Activated T-helper 2 cell treated with anti-CD3 and anti-CD28 coated beads, Interferon-gamma antibody, Interleukin-2, Interleukin-4, amounts not matched to agents 10 μg/mL and 5 μg/mL and 100 μg/mL, durations not matched to agents 14 hours and 24 hours and 36 hours (primary cell): ENCODE measurements at regions not wholly inside any gene's neighbourhood (a gene's known extent, or its start where the extent isn't known, plus 50 kb on each side); places are given as distances from the start of the nearest gene placed in this dataset.

ENCODE experiments used
- DNase-seq: peaks from one replicate; pipeline ENCODE4 v3.0.0; 2021; ENCODE audit warnings: low spot score
- H3K27ac Mint-ChIP-seq: one replicate; pipeline ENCODE4 v1.8.0; 2021; ENCODE audit warnings: mixed read lengths
- H3K27me3 Mint-ChIP-seq: one replicate; pipeline ENCODE4 v1.8.0; 2021; ENCODE audit warnings: low read depth, mixed read lengths
- H3K36me3 Mint-ChIP-seq: one replicate; pipeline ENCODE4 v1.8.0; 2021; ENCODE audit warnings: low read depth, mixed read lengths
- H3K4me1 Mint-ChIP-seq: one replicate; pipeline ENCODE4 v1.8.0; 2021; ENCODE audit warnings: low read depth, mixed read lengths
- H3K4me3 Mint-ChIP-seq: one replicate; pipeline ENCODE4 v1.8.0; 2021; ENCODE audit warnings: low read depth, mild to moderate bottlenecking, moderate library complexity, mixed read lengths
- H3K9me3 Mint-ChIP-seq: one replicate; pipeline ENCODE4 v1.8.0; 2021; ENCODE audit warnings: mixed read lengths
- intact Hi-C: fragments of 100-400 bp; cut with micrococcal nuclease; formaldehyde crosslinking; loops from one replicate; pipeline ENCODE4 v1.15.1; 2023

- intact Hi-C loops: no loop called here
- Mint-ChIP-seq H3K27ac (no peak overlapping the region), H3K9me3 (no peaks in the 10 kb centered on the region), H3K4me1 (no peaks in the 10 kb centered on the region), H3K4me3 (no peak overlapping the region), H3K36me3 (no peaks in the 10 kb centered on the region), H3K27me3 (peaks cover 7% of the 10 kb centered on the region)
- no peak for DNase-seq
These were observed 90.7 kb upstream of the KLHL29 start for GRCh38 chr2:23294238-23294637.

- intact Hi-C loops: no loop called here
- Mint-ChIP-seq H3K27ac (no peak overlapping the region), H3K9me3 (no peaks in the 10 kb centered on the region), H3K27me3 (peaks cover 3% of the 10 kb centered on the region), H3K4me3 (no peak overlapping the region), H3K36me3 (no peaks in the 10 kb centered on the region), H3K4me1 (no peaks in the 10 kb centered on the region)
- DNase-seq: no peak
These were observed 88.3 kb upstream of the KLHL29 start for GRCh38 chr2:23296691-23297090.

GRCh38 chr2:23297112-23297511, 87.9 kb upstream of the KLHL29 start:
- intact Hi-C loops: no loop called here
- H3K27me3 Mint-ChIP-seq: peaks cover 3% of the 10 kb centered on the region
- DNase-seq: no peak
- H3K4me3 Mint-ChIP-seq: no peak overlapping the region
- no peak overlapping the region for H3K27ac Mint-ChIP-seq
- H3K4me1 Mint-ChIP-seq: no peaks in the 10 kb centered on the region
- H3K36me3 Mint-ChIP-seq: no peaks in the 10 kb centered on the region
- H3K9me3 Mint-ChIP-seq: no peaks in the 10 kb centered on the region

- H3K27me3 Mint-ChIP-seq: peaks cover 2% of the 10 kb centered on the region
- H3K4me1 Mint-ChIP-seq: no peaks in the 10 kb centered on the region
- intact Hi-C loops: no loop called here
- no peaks in the 10 kb centered on the region for H3K9me3 Mint-ChIP-seq
- H3K36me3 Mint-ChIP-seq: no peaks in the 10 kb centered on the region
- DNase-seq: no peak
- H3K27ac Mint-ChIP-seq: no peak overlapping the region
- H3K4me3 Mint-ChIP-seq: no peak overlapping the region
These were observed 86.4 kb upstream of the KLHL29 start for GRCh38 chr2:23298551-23298950.

- peaks cover 2% of the 10 kb centered on the region for H3K27me3 Mint-ChIP-seq
- intact Hi-C loops: no loop called here
- no peak for DNase-seq
- H3K9me3 Mint-ChIP-seq: no peaks in the 10 kb centered on the region
- no peaks in the 10 kb centered on the region for H3K4me1 Mint-ChIP-seq
- no peak overlapping the region for H3K4me3 Mint-ChIP-seq
- no peak overlapping the region for H3K27ac Mint-ChIP-seq
- H3K36me3 Mint-ChIP-seq: no peaks in the 10 kb centered on the region
These were observed 85.3 kb upstream of the KLHL29 start for GRCh38 chr2:23299476-23300195.

- Mint-ChIP-seq H3K27ac (no peak overlapping the region), H3K9me3 (no peaks in the 10 kb centered on the region), H3K4me1 (no peaks in the 10 kb centered on the region), H3K36me3 (no peaks in the 10 kb centered on the region), H3K27me3 (peaks cover 1% of the 10 kb centered on the region), H3K4me3 (no peak overlapping the region)
- intact Hi-C loops: no loop called here
- DNase-seq: no peak
These were observed 83.8 kb upstream of the KLHL29 start for GRCh38 chr2:23301136-23301535.

GRCh38 chr2:23302591-23302990, 82.4 kb upstream of the KLHL29 start:
- Mint-ChIP-seq H3K27ac (no peak overlapping the region), H3K27me3 (peaks cover 1% of the 10 kb centered on the region), H3K36me3 (no peaks in the 10 kb centered on the region), H3K4me3 (no peak overlapping the region), H3K9me3 (no peaks in the 10 kb centered on the region), H3K4me1 (no peaks in the 10 kb centered on the region)
- DNase-seq: no peak
- intact Hi-C loops: no loop called here

GRCh38 chr2:23306401-23306800, 78.6 kb upstream of the KLHL29 start:
- no peak for DNase-seq
- Mint-ChIP-seq H3K27ac (no peak overlapping the region), H3K36me3 (no peaks in the 10 kb centered on the region), H3K27me3 (peaks cover 1% of the 10 kb centered on the region), H3K9me3 (no peaks in the 10 kb centered on the region), H3K4me1 (no peaks in the 10 kb centered on the region), H3K4me3 (no peak overlapping the region)
- intact Hi-C loops: no loop called here

- H3K36me3 Mint-ChIP-seq: no peaks in the 10 kb centered on the region
- no peak overlapping the region for H3K4me3 Mint-ChIP-seq
- H3K27ac Mint-ChIP-seq: no peak overlapping the region
- no peaks in the 10 kb centered on the region for H3K27me3 Mint-ChIP-seq
- DNase-seq: no peak
- intact Hi-C loops: no loop called here
- H3K9me3 Mint-ChIP-seq: no peaks in the 10 kb centered on the region
- H3K4me1 Mint-ChIP-seq: no peaks in the 10 kb centered on the region
These were observed 73.8 kb upstream of the KLHL29 start for GRCh38 chr2:23311186-23311585.

GRCh38 chr2:23312996-23313606, 71.9 kb upstream of the KLHL29 start:
- H3K27ac Mint-ChIP-seq: no peak overlapping the region
- H3K4me3 Mint-ChIP-seq: no peak overlapping the region
- no peaks in the 10 kb centered on the region for H3K27me3 Mint-ChIP-seq
- peak; percentile 11 for DNase-seq
- intact Hi-C loops: no loop called here
- H3K4me1 Mint-ChIP-seq: no peaks in the 10 kb centered on the region
- H3K36me3 Mint-ChIP-seq: no peaks in the 10 kb centered on the region
- no peaks in the 10 kb centered on the region for H3K9me3 Mint-ChIP-seq

GRCh38 chr2:23314687-23315086, 70.3 kb upstream of the KLHL29 start:
- Mint-ChIP-seq H3K27me3 (peaks cover 10% of the 10 kb centered on the region), H3K27ac (no peak overlapping the region), H3K9me3 (no peaks in the 10 kb centered on the region), H3K4me1 (no peaks in the 10 kb centered on the region), H3K36me3 (no peaks in the 10 kb centered on the region), H3K4me3 (no peak overlapping the region)
- DNase-seq: no peak
- intact Hi-C loops: no loop called here

GRCh38 chr2:23320058-23320457, 64.9 kb upstream of the KLHL29 start:
- Mint-ChIP-seq H3K36me3 (no peaks in the 10 kb centered on the region), H3K4me1 (no peaks in the 10 kb centered on the region), H3K27ac (no peak overlapping the region), H3K4me3 (no peak overlapping the region), H3K27me3 (peaks cover 23% of the 10 kb centered on the region), H3K9me3 (no peaks in the 10 kb centered on the region)
- DNase-seq: no peak
- intact Hi-C loops: no loop called here

- intact Hi-C loops: no loop called here
- Mint-ChIP-seq H3K27ac (no peak overlapping the region), H3K36me3 (no peaks in the 10 kb centered on the region), H3K27me3 (peaks cover 23% of the 10 kb centered on the region), H3K4me3 (no peak overlapping the region), H3K9me3 (no peaks in the 10 kb centered on the region), H3K4me1 (no peaks in the 10 kb centered on the region)
- no peak for DNase-seq
These were observed 63.2 kb upstream of the KLHL29 start for GRCh38 chr2:23321751-23322150.
